AG04449 (cell line): ENCODE measurements at regions not wholly inside any gene's neighbourhood (a gene's known extent, or its start where the extent isn't known, plus 50 kb on each side); places are given as distances from the start of the nearest gene placed in this dataset.

Experiments used
- CTCF ChIA-PET: fragments of 350-600 bp; formaldehyde crosslinking; extraction: SDS; loops from one replicate; lab custom pipeline; 2021; ENCODE audit warnings: antibody characterized with exemption; lab: Yijun Ruan, JAX
- POLR2A ChIA-PET: fragments of 400-600, 350-600 bp; formaldehyde crosslinking; extraction: SDS; loops from one replicate; lab custom pipeline; 2020; ENCODE audit warnings: antibody characterized with exemption, inconsistent platforms; lab: Yijun Ruan, JAX
- DNase-seq: peaks from one replicate; pipeline ENCODE4 v3.0.0-alpha.2; 2010; ENCODE audit warnings: low read depth, low spot score
- H3K4me3 ChIP-seq: 2 replicates; pipeline ENCODE4 v1.5.1; 2011; ENCODE audit warnings: low read depth, mild to moderate bottlenecking, control low read depth, low read length
- TF ChIP-seq, protein P1 (sequence below): IDR thresholded peaks from one replicate; pipeline ENCODE4 v1.5.1; 2011; ENCODE audit warnings: mild to moderate bottlenecking, moderate library complexity, low read length, control low read depth, inconsistent platforms; ENCODE audit not compliant: insufficient read depth; ENCODE audit errors: missing control alignments

DNA sequence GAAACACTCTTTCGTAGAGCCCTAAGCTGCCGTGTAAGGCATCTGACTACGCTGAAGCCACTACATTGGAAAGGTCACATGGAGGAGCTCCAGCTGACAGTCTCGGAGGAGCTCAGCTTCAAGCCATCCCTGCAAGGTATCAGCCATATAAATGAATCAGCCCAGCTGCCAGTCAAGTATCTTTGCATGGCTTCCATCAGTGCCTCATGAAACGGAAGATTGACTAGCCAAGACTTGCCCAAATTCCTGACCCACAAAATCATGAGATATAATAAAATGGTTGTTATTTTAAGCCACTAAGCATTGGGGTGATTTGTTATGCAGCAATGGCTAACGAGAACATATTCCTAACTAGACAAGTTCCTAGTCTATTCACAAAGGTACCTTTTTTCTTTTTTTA is 104.1 kb upstream of the SCOC start:
- TF ChIP-seq, protein P1, sequence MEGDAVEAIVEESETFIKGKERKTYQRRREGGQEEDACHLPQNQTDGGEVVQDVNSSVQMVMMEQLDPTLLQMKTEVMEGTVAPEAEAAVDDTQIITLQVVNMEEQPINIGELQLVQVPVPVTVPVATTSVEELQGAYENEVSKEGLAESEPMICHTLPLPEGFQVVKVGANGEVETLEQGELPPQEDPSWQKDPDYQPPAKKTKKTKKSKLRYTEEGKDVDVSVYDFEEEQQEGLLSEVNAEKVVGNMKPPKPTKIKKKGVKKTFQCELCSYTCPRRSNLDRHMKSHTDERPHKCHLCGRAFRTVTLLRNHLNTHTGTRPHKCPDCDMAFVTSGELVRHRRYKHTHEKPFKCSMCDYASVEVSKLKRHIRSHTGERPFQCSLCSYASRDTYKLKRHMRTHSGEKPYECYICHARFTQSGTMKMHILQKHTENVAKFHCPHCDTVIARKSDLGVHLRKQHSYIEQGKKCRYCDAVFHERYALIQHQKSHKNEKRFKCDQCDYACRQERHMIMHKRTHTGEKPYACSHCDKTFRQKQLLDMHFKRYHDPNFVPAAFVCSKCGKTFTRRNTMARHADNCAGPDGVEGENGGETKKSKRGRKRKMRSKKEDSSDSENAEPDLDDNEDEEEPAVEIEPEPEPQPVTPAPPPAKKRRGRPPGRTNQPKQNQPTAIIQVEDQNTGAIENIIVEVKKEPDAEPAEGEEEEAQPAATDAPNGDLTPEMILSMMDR: no peak
- H3K4me3 ChIP-seq: no peak overlapping the region
- CTCF ChIA-PET: interaction anchor here (2.3 to 5.1 kb wide), 2 partner anchors 14 to 16 kb away, joined by 6 to 22 read pairs; no protein-coding TSS in a partner anchor
- no peak for DNase-seq
- POLR2A ChIA-PET: no interaction called here

DNA sequence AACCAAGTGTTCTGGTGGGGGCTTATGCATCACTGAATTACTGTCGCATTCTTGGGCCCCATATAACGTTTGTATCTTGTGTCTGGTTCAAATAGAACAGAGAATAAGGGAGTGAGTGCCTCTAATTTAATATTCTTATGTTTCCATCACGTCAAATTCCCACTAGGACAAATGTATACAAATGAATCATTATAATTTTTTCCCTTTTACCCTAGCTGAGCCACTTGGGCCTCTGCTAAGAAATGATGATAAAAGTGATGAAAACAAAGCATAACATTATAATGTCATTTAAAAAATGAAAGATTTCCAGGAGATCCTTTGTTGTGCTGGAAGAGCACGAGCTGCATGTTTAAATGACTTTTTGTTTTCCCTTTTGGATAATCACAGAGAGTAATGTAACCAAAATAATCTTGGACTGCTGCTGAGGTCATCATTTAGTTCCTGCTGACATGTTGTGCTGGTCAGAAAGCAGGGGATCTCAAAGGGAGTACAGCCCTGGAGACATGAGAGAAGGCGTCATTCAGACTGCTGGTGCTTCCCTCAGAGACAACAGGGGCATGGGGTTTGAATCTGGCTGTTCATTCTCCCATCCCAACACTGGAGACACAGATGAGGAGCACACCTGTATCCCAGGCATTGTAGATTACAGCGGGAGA is 105.1 kb upstream of the SCOC start:
- TF ChIP-seq, protein P1: no peak
- no peak overlapping the region for H3K4me3 ChIP-seq
- POLR2A ChIA-PET: no interaction called here
- DNase-seq: no peak
- CTCF ChIA-PET: interaction anchor here (1.2 to 5.1 kb wide), 4 partner anchors 9 to 59 kb away, joined by 3 to 22 read pairs (median 5); no protein-coding TSS in a partner anchor

DNA sequence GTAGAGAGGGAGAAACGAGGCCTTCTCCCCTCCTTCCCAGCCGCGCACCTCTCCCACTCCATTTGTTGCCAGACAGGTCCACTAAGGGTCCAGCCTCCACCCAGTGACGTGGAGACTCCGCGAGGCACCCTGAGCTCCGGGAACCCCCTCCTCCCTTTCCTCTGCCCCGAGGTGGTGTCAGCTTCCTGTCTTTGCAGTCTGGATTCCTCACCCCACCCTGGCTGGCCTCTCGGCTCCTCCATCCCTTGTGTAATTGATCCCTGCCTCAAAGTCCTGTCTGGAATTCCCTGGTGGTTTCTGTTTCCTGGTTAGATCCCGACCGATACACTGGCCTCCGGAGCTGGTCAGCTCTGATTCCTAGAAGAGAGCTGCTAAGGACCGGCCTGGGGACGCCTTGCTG is 105.9 kb upstream of the SCOC start:
- DNase-seq: no peak
- ChIA-PET CTCF (interaction anchor here (1.2 to 5.1 kb wide), 3 partner anchors 8 to 60 kb away, joined by 3 to 22 read pairs (median 4); no protein-coding TSS in a partner anchor), POLR2A (no interaction called here)
- TF ChIP-seq, protein P1: no peak
- no peak overlapping the region for H3K4me3 ChIP-seq

DNA sequence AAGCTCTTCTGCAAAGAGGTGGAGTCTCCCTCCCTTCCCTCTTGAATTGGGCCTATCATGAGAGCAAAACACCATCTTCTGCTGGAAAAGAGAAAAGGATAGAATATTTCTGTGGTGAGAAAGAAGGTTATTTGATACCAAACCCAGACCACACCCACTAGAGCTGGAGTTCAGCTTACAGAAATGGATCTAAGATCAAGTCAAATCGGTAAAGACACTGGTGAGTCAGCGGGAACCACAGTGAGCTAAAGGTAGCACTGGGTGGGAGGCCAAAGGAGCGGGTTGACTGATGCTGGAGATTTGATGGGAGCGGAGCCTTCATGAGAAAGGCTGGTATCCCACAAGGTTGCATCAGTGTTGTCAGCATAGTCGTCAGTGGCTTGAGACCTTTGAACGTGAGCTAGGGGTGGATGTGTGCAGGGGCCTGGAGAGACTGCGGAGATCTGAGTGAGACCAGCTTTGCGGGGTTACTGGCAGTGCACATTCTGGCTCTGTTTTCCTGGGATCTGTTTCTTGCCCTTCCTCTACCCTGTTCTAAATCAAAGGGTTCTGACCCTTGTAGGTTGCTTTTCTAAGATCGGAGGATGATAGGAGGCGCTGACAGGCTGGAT is 106.4 kb upstream of the SCOC start:
- TF ChIP-seq, protein P1: no peak
- H3K4me3 ChIP-seq: no peak overlapping the region
- CTCF ChIA-PET: interaction anchor here (0.8 to 5.1 kb wide), 5 partner anchors 8 to 215 kb away, joined by 3 to 22 read pairs (median 4); no protein-coding TSS in a partner anchor
- DNase-seq: no peak
- POLR2A ChIA-PET: no interaction called here

DNA sequence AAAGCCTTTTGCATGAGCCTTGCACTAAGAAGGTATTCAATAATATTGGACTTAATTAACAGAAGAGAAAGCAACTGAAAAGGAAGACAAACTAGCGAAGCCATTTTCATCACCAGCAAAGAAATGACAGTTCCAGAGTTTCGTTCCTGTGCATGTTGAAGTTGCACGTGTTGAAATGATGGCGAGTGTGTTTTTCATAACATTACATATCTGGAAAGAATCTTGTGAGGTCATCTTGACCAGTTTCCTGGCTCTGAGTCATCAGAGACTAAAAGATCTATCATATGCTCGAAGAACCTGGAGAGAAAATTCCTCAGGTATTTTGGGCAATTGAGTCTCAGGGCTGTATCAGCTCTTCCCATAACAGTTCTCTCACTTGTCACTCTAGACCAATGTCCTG is 106.2 kb upstream of the MAML3 start:
- TF ChIP-seq, protein P1: no peak
- POLR2A ChIA-PET: no interaction called here
- CTCF ChIA-PET: interaction anchor here (1.3 to 2.6 kb wide), 2 partner anchors 7 to 605 kb away, joined by 3 to 8 read pairs; no protein-coding TSS in a partner anchor
- no peak for DNase-seq
- H3K4me3 ChIP-seq: no peak overlapping the region

DNA sequence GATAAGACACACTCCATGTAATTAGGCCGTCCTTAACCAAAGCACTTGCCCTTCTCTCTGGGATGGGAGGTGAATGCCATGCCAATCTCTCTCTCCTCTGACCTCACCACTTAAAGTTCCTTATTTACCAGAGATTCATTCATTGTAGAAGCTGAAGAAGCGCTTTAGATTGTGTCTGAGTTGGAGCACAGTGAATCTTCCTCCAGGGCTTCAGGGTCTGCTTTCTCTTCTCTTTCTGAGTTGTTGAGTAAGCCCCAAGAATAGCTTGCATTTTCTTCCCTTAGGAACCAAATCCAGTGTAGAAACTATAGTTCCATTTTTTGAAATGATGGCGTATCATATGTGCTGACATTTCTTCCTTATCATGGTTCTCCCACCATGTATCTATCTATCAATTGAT is 104.5 kb upstream of the MAML3 start:
- ChIA-PET POLR2A (no interaction called here), CTCF (interaction anchor here (1.3 to 1.6 kb wide), 4 partner anchors 12 to 600 kb away, joined by 3 to 4 read pairs (median 4); no protein-coding TSS in a partner anchor)
- TF ChIP-seq, protein P1: no peak
- H3K4me3 ChIP-seq: no peak overlapping the region
- no peak for DNase-seq
